HEK293 (cell line): ENCODE measurements at regions not wholly inside any gene's neighbourhood (a gene's known extent, or its start where the extent isn't known, plus 50 kb on each side); places are given as distances from the start of the nearest gene placed in this dataset.

Experiments used
- CTCF ChIA-PET: fragments of 350-600 bp; formaldehyde crosslinking; extraction: SDS; loops from one replicate; lab custom pipeline; 2021; ENCODE audit warnings: antibody characterized with exemption; lab: Yijun Ruan, JAX
- POLR2A ChIA-PET: fragments of 300-600 bp; formaldehyde crosslinking; extraction: SDS; loops from one replicate; lab custom pipeline; 2020; ENCODE audit warnings: antibody characterized with exemption, inconsistent platforms; lab: Yijun Ruan, JAX
- H3K27ac ChIP-seq: fragments of 200-500 bp; sonication (Bioruptor generic); 2 replicates; pipeline ENCODE4 v1.5.1; 2014; ENCODE audit warnings: low read depth, low read length, control low read depth, inconsistent platforms; ENCODE audit errors: extremely low read depth
- H3K36me3 ChIP-seq, 2 experiments: fragments of 200-500 bp in 1 of 2; sonication (Bioruptor generic) in 1 of 2; 1 replicate in 1 of 2; 2 replicates in 1 of 2; pipeline ENCODE4 v1.5.1; 2014 to 2017; ENCODE audit warnings: inconsistent platforms in 2 of 2, low read length in 2 of 2; ENCODE audit not compliant: control insufficient read depth in 2 of 2, insufficient read depth in 1 of 2
- H3K4me1 ChIP-seq: fragments of 200-500 bp; sonication (Bioruptor generic); 2 replicates; pipeline ENCODE4 v1.5.1; 2014; ENCODE audit warnings: mild to moderate bottlenecking, low read length, inconsistent platforms; ENCODE audit not compliant: control insufficient read depth, insufficient read depth
- H3K4me3 ChIP-seq: 2 replicates; pipeline ENCODE4 v1.5.1; 2011; ENCODE audit warnings: low read depth, mild to moderate bottlenecking, control low read depth, low read length, moderate library complexity
- H3K9me3 ChIP-seq: fragments of 200-500 bp; sonication (Bioruptor generic); 2 replicates; pipeline ENCODE4 v1.5.1; 2014; ENCODE audit warnings: low read depth, low read length, inconsistent platforms; ENCODE audit not compliant: control insufficient read depth, insufficient read depth
- GLI2 ChIP-seq: fragments of 450-650 bp; formaldehyde crosslinking; IDR thresholded peaks from 2 replicates; pipeline ENCODE4; 2017; ENCODE audit warnings: missing biosample characterization, missing genetic modification characterization, low read depth, borderline replicate concordance
- IKZF3 ChIP-seq: fragments of 450-650 bp; IDR thresholded peaks from 2 replicates; pipeline ENCODE4 v1.5.0; 2018; ENCODE audit warnings: missing biosample characterization, mild to moderate bottlenecking, missing genetic modification characterization, moderate library complexity
- KLF1 ChIP-seq: fragments of 450-650 bp; formaldehyde crosslinking; IDR thresholded peaks from 2 replicates; pipeline ENCODE4 v1.5.1; 2016; ENCODE audit warnings: missing biosample characterization, missing genetic modification characterization
- KLF9 ChIP-seq: fragments of 450-650 bp; formaldehyde crosslinking; IDR thresholded peaks from 2 replicates; pipeline ENCODE4 v1.5.1; 2016; ENCODE audit warnings: missing biosample characterization, missing genetic modification characterization, low read depth
- PRDM1 ChIP-seq: fragments of 450-650 bp; formaldehyde crosslinking; IDR thresholded peaks from 2 replicates; pipeline ENCODE4; 2016; ENCODE audit warnings: missing biosample characterization, missing genetic modification characterization
- SETDB1 ChIP-seq: IDR thresholded peaks from one replicate; pipeline ENCODE4 v1.6.1; 2017; ENCODE audit warnings: mild to moderate bottlenecking, low read length, moderate library complexity, mixed read lengths; ENCODE audit not compliant: insufficient read length
- SP2 ChIP-seq: fragments of 450-650 bp; formaldehyde crosslinking; IDR thresholded peaks from 2 replicates; pipeline ENCODE4 v1.5.1; 2016; ENCODE audit warnings: missing biosample characterization, missing genetic modification characterization
- SP7 ChIP-seq: fragments of 450-650 bp; formaldehyde crosslinking; IDR thresholded peaks from 2 replicates; pipeline ENCODE4 v1.5.1; 2016; ENCODE audit warnings: missing biosample characterization, missing genetic modification characterization
- TRIM28 ChIP-seq: IDR thresholded peaks from 2 replicates; pipeline ENCODE4 v1.6.1; 2011; ENCODE audit warnings: low read length, control low read depth, borderline replicate concordance
- ZBTB20 ChIP-seq: fragments of 450-650 bp; formaldehyde crosslinking; IDR thresholded peaks from 2 replicates; pipeline ENCODE4 v1.5.1; 2016; ENCODE audit warnings: missing biosample characterization, missing genetic modification characterization
- ZBTB48 ChIP-seq: fragments of 450-650 bp; formaldehyde crosslinking; IDR thresholded peaks from 2 replicates; pipeline ENCODE4 v1.5.1; 2016; ENCODE audit warnings: missing biosample characterization, missing genetic modification characterization
- ZFP3 ChIP-seq: fragments of 450-650 bp; formaldehyde crosslinking; IDR thresholded peaks from 2 replicates; pipeline ENCODE4 v1.5.1; 2016; ENCODE audit warnings: low read depth, missing biosample characterization, missing genetic modification characterization
- ZFP69B ChIP-seq: fragments of 450-650 bp; formaldehyde crosslinking; IDR thresholded peaks from 2 replicates; pipeline ENCODE4 v1.5.1; 2016; ENCODE audit warnings: missing biosample characterization, missing genetic modification characterization
- ZNF112 ChIP-seq: fragments of 450-650 bp; formaldehyde crosslinking; IDR thresholded peaks from 2 replicates; pipeline ENCODE4 v1.5.0; 2017; ENCODE audit warnings: missing biosample characterization, missing genetic modification characterization
- ZNF175 ChIP-seq: fragments of 450-650 bp; formaldehyde crosslinking; IDR thresholded peaks from 2 replicates; pipeline ENCODE4 v1.5.1; 2016; ENCODE audit warnings: missing biosample characterization, missing genetic modification characterization
- ZNF223 ChIP-seq: fragments of 450-650 bp; formaldehyde crosslinking; IDR thresholded peaks from 2 replicates; pipeline ENCODE4 v1.5.1; 2016; ENCODE audit warnings: missing biosample characterization, missing genetic modification characterization
- ZNF23 ChIP-seq: fragments of 450-650 bp; formaldehyde crosslinking; IDR thresholded peaks from 2 replicates; pipeline ENCODE4 v1.5.1; 2016; ENCODE audit warnings: missing biosample characterization, missing genetic modification characterization, borderline replicate concordance
- ZNF24 ChIP-seq: fragments of 450-650 bp; formaldehyde crosslinking; IDR thresholded peaks from 2 replicates; pipeline ENCODE4 v1.5.1; 2016; ENCODE audit warnings: missing biosample characterization, missing genetic modification characterization
- ZNF324 ChIP-seq: fragments of 450-650 bp; formaldehyde crosslinking; IDR thresholded peaks from 2 replicates; pipeline ENCODE4 v1.5.1; 2016; ENCODE audit warnings: missing biosample characterization, missing genetic modification characterization
- ZNF354C ChIP-seq: fragments of 450-650 bp; formaldehyde crosslinking; IDR thresholded peaks from 2 replicates; pipeline ENCODE4 v1.5.1; 2016; ENCODE audit warnings: missing biosample characterization, missing genetic modification characterization, low read depth, borderline replicate concordance
- ZNF585B ChIP-seq: fragments of 450-650 bp; formaldehyde crosslinking; IDR thresholded peaks from 2 replicates; pipeline ENCODE4 v1.5.1; 2016; ENCODE audit warnings: missing biosample characterization, missing genetic modification characterization
- ZNF626 ChIP-seq: fragments of 450-650 bp; sonication (Bioruptor Pico); formaldehyde crosslinking; IDR thresholded peaks from 2 replicates; pipeline ENCODE4 v1.5.1; 2018; ENCODE audit warnings: missing biosample characterization, missing genetic modification characterization, inconsistent platforms
- ZNF629 ChIP-seq: fragments of 450-650 bp; formaldehyde crosslinking; IDR thresholded peaks from 2 replicates; pipeline ENCODE4 v1.5.1; 2017; ENCODE audit warnings: missing biosample characterization, missing genetic modification characterization
- ZNF660 ChIP-seq: fragments of 450-650 bp; IDR thresholded peaks from 2 replicates; pipeline ENCODE4 v1.5.1; 2018; ENCODE audit warnings: missing biosample characterization, mild to moderate bottlenecking, missing genetic modification characterization
- ZNF768 ChIP-seq: fragments of 450-650 bp; formaldehyde crosslinking; IDR thresholded peaks from 2 replicates; pipeline ENCODE4 v1.5.1; 2018; ENCODE audit warnings: missing biosample characterization, mild to moderate bottlenecking, missing genetic modification characterization
- ZNF837 ChIP-seq: fragments of 450-650 bp; formaldehyde crosslinking; IDR thresholded peaks from 2 replicates; pipeline ENCODE4 v1.5.1; 2016; ENCODE audit warnings: missing biosample characterization, missing genetic modification characterization
- TF ChIP-seq, protein P1 (sequence below): fragments of 450-650 bp; formaldehyde crosslinking; conservative IDR thresholded peaks from 2 replicates; pipeline ENCODE4 v1.5.1; 2016; ENCODE audit warnings: low read depth, missing biosample characterization, missing genetic modification characterization
- TF ChIP-seq, protein P2 (sequence below): fragments of 450-650 bp; formaldehyde crosslinking; IDR thresholded peaks from 2 replicates; pipeline ENCODE4 v1.5.1; 2017; ENCODE audit warnings: missing biosample characterization, missing genetic modification characterization

DNA sequence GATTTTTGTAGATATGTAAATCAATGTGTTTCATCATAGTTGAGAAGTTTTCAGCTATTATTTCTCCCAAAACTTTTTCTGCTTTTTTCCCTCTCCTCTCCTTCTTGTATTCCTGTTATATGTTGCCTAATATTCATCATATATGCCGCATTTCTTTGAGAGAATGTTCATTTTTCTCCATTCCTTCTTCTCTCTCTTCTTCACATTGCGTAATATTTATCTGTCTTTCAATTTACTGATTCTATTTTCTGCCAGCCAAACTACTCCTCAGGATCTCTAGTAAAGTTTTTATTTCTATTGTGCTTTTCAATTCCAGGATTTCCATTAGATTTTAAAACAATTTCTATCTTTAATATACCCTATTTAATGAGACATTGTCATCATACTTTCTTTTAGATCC is 896.8 kb downstream of the EPHA7 start (continued):
- TF ChIP-seq, protein P1, sequence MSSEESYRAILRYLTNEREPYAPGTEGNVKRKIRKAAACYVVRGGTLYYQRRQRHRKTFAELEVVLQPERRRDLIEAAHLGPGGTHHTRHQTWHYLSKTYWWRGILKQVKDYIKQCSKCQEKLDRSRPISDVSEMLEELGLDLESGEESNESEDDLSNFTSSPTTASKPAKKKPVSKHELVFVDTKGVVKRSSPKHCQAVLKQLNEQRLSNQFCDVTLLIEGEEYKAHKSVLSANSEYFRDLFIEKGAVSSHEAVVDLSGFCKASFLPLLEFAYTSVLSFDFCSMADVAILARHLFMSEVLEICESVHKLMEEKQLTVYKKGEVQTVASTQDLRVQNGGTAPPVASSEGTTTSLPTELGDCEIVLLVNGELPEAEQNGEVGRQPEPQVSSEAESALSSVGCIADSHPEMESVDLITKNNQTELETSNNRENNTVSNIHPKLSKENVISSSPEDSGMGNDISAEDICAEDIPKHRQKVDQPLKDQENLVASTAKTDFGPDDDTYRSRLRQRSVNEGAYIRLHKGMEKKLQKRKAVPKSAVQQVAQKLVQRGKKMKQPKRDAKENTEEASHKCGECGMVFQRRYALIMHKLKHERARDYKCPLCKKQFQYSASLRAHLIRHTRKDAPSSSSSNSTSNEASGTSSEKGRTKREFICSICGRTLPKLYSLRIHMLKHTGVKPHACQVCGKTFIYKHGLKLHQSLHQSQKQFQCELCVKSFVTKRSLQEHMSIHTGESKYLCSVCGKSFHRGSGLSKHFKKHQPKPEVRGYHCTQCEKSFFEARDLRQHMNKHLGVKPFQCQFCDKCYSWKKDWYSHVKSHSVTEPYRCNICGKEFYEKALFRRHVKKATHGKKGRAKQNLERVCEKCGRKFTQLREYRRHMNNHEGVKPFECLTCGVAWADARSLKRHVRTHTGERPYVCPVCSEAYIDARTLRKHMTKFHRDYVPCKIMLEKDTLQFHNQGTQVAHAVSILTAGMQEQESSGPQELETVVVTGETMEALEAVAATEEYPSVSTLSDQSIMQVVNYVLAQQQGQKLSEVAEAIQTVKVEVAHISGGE, result no peak
- no peak for TF ChIP-seq PRDM1
- no peak for TF ChIP-seq IKZF3 (tag by site-specific recombination)
- TF ChIP-seq, protein P2, sequence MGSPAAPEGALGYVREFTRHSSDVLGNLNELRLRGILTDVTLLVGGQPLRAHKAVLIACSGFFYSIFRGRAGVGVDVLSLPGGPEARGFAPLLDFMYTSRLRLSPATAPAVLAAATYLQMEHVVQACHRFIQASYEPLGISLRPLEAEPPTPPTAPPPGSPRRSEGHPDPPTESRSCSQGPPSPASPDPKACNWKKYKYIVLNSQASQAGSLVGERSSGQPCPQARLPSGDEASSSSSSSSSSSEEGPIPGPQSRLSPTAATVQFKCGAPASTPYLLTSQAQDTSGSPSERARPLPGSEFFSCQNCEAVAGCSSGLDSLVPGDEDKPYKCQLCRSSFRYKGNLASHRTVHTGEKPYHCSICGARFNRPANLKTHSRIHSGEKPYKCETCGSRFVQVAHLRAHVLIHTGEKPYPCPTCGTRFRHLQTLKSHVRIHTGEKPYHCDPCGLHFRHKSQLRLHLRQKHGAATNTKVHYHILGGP, result no peak
- no peak for TF ChIP-seq ZNF629 (tag by site-specific recombination)

DNA sequence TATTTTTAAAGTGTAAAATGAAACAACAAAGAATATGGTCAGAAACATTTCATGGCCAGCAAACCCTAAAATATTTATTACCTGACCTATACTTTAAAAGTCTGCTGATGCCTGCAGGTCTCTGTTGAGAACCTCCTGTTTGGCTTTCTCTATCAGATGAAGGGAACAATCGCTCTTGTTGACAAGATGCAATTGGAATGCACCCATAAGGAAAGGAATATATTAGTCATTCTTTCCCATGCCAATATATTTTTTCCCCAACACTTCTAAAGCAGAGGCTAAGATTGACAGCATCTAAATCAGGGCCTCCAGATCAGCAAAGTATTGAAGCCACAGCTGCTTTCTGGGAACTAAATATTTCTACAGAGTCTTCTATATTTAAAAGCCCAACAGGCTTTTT is 897.8 kb downstream of the EPHA7 start:
- CTCF ChIA-PET, result no interaction called here
- H3K4me3 ChIP-seq, result no peak overlapping the region
- TF ChIP-seq ZNF660 (tag by site-specific recombination), result no peak
- TF ChIP-seq ZNF768 (tag by site-specific recombination), result no peak
- no peak for TF ChIP-seq ZNF175 (tag by site-specific recombination)

DNA sequence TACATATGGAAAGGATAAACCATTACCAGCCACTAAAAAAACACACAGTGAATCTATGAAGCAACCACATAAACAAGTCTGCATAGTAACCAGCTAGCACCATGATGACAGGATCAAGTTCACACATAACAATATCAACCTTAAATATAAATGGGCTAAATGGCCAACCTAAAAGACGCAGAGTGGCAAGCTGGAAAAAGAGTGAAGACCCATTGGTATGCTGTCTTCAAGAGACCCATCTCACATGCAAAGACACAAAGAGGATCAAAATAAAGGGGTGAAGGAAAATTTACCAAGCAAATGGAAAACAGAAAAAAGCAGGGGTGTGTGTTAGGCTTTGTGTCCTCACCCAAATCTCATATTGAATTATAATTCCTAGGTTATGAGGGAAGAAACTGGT is 909.2 kb downstream of the EPHA7 start:
- TF ChIP-seq ZNF24 (tag by site-specific recombination), result no peak
- no peak for TF ChIP-seq KLF9
- peak; percentile 90 for TF ChIP-seq SETDB1
- TF ChIP-seq ZNF768 (tag by site-specific recombination), result no peak
- no peak for TF ChIP-seq ZNF112 (tag by site-specific recombination)
- no peak for TF ChIP-seq SP7 (tag by site-specific recombination)
- peak; percentile 78; the same call in 1 of the 2 replicates for TF ChIP-seq TRIM28
- no peak for TF ChIP-seq ZNF354C (tag by site-specific recombination)
- TF ChIP-seq KLF1 (tag by site-specific recombination), result no peak
- TF ChIP-seq ZFP69B (tag by site-specific recombination), result no peak
- TF ChIP-seq GLI2, result no peak
- TF ChIP-seq IKZF3 (tag by site-specific recombination), result no peak
- TF ChIP-seq, all 188 proteins: peak for 2
- no peak overlapping the region for H3K27ac ChIP-seq
- H3K36me3 ChIP-seq, result no peaks in the 10 kb centered on the region
- H3K4me3 ChIP-seq, result no peak overlapping the region
- no peaks in the 10 kb centered on the region for H3K9me3 ChIP-seq
- ChIA-PET CTCF (interaction anchor here (0.9 kb wide), 1 partner anchor 10 kb away, joined by 3 read pairs; no protein-coding TSS in a partner anchor), POLR2A (no interaction called here)
- no peaks in the 10 kb centered on the region for H3K4me1 ChIP-seq

More for the DNA sequence above, 897.8 kb downstream of the EPHA7 start:
- H3K9me3 ChIP-seq, result no peaks in the 10 kb centered on the region
- H3K4me1 ChIP-seq, result no peaks in the 10 kb centered on the region
- no peaks in the 10 kb centered on the region for H3K36me3 ChIP-seq
- H3K27ac ChIP-seq, result no peak overlapping the region
- POLR2A ChIA-PET, result no interaction called here

DNA sequence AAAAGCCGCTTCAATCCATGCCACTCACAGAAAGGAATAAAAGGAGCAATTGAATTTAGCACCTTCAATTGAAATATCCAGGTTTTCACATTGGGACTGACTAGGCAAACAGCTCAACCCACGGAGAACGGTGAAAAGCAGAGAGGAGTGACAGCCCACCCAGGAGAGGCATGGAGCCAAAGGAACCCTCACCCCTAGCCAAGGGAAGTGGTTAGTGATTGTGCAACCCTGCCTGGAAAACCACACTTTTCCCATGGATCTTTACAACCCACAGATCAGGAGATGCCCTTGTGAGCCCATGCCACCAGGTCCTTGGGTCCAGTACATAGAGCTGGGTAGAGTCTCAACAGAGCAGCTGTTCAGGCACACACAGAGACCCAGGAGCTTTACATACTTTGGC is 911.8 kb downstream of the EPHA7 start:
- Histone ChIP-seq H3K4me1 (no peaks in the 10 kb centered on the region), H3K9me3 (no peaks in the 10 kb centered on the region), H3K27ac (no peak overlapping the region), H3K36me3 (no peaks in the 10 kb centered on the region), H3K4me3 (no peak overlapping the region)
- ChIA-PET POLR2A (no interaction called here), CTCF (no interaction called here)
- TF ChIP-seq ZNF23 (tag by site-specific recombination), result no peak
- no peak for TF ChIP-seq ZNF223 (tag by site-specific recombination)
- no peak for TF ChIP-seq ZBTB20 (tag by site-specific recombination)
- no peak for TF ChIP-seq SP2
- TF ChIP-seq ZNF585B (tag by site-specific recombination), result no peak
- no peak for TF ChIP-seq ZBTB48 (tag by site-specific recombination)
- no peak for TF ChIP-seq ZNF837 (tag by site-specific recombination)
- TF ChIP-seq ZNF324 (tag by site-specific recombination), result no peak
- TF ChIP-seq ZFP3 (tag by site-specific recombination), result no peak
- no peak for TF ChIP-seq ZNF626 (tag by site-specific recombination)
